IMR-90 (cell line): ENCODE measurements at regions not wholly inside any gene's neighbourhood (a gene's known extent, or its start where the extent isn't known, plus 50 kb on each side); places are given as distances from the start of the nearest gene placed in this dataset.

ENCODE experiments used
- ATAC-seq: fragments of 200-7000 bp; cut with Tn5 transposase; 2 replicates; pipeline ENCODE4 v1.9.1; 2020; ENCODE audit warnings: low read depth, mild to moderate bottlenecking, moderate library complexity
- BruUV-seq: library from RNA; stranded (reverse); fragments of 400-500 nt; replicated peaks from 2 replicates; lab custom pipeline; 2021; lab: Mats Ljungman, UMichigan
- CTCF ChIA-PET: fragments of 300-600 bp; formaldehyde crosslinking; extraction: SDS; loops from one replicate; lab custom pipeline; 2021; ENCODE audit warnings: antibody characterized with exemption; lab: Yijun Ruan, JAX
- POLR2A ChIA-PET: fragments of 300-600 bp; sonication (Branson Sonifier 250); formaldehyde crosslinking; loops from one replicate; lab custom pipeline; 2022; ENCODE audit warnings: antibody characterized with exemption; ENCODE audit not compliant: unreplicated experiment; lab: Charles Lee
- DNase-seq: peaks from one replicate; pipeline ENCODE4 v3.0.0; 2013
- H2AFZ ChIP-seq: replicated peaks from 2 replicates; pipeline ENCODE3; 2013; ENCODE audit warnings: low read length, mild to moderate bottlenecking; ENCODE audit not compliant: poor library complexity
- H2AK5ac ChIP-seq: 2 replicates; pipeline ENCODE4 v1.6.1; 2013; ENCODE audit warnings: low read depth, low read length, inconsistent platforms
- H2AK9ac ChIP-seq: replicated peaks from 2 replicates; pipeline ENCODE3; 2013; ENCODE audit warnings: mild to moderate bottlenecking, low read depth, low read length, moderate library complexity; ENCODE audit not compliant: poor library complexity
- H2BK120ac ChIP-seq: 2 replicates; pipeline ENCODE4 v1.6.1; 2013; ENCODE audit warnings: low read depth, low read length, inconsistent platforms
- H2BK15ac ChIP-seq: 3 replicates; pipeline ENCODE4 v1.6.1; 2013; ENCODE audit warnings: low read depth, low read length, inconsistent platforms
- H2BK20ac ChIP-seq: 2 replicates; pipeline ENCODE4 v1.6.1; 2013; ENCODE audit warnings: low read depth, mild to moderate bottlenecking, inconsistent platforms, low read length, moderate library complexity
- H2BK5ac ChIP-seq: 2 replicates; pipeline ENCODE4 v1.6.1; 2013; ENCODE audit warnings: mild to moderate bottlenecking, low read depth, low read length, inconsistent platforms; ENCODE audit not compliant: poor library complexity, severe bottlenecking
- H3K14ac ChIP-seq: replicated peaks from 2 replicates; pipeline ENCODE4 v1.6.1; 2013; ENCODE audit warnings: low read depth, low read length, inconsistent platforms
- H3K18ac ChIP-seq: 2 replicates; pipeline ENCODE4 v1.6.1; 2013; ENCODE audit warnings: low read depth, low read length, control low read depth
- H3K23ac ChIP-seq: 2 replicates; pipeline ENCODE4 v1.6.1; 2013; ENCODE audit warnings: low read depth, low read length, inconsistent platforms
- H3K27ac ChIP-seq: 2 replicates; pipeline ENCODE4 v1.5.1; 2013; ENCODE audit warnings: mild to moderate bottlenecking, control low read depth, low read length; ENCODE audit not compliant: insufficient read depth
- H3K27me3 ChIP-seq: 2 replicates; pipeline ENCODE4 v1.6.1; 2013; ENCODE audit warnings: low read length; ENCODE audit not compliant: control insufficient read depth, insufficient read depth
- H3K36me3 ChIP-seq: 2 replicates; pipeline ENCODE4 v1.6.1; 2013; ENCODE audit warnings: low read length, mixed read lengths; ENCODE audit not compliant: control insufficient read depth, insufficient read depth
- H3K4ac ChIP-seq: 2 replicates; pipeline ENCODE4 v1.6.1; 2013; ENCODE audit warnings: low read depth, low read length, inconsistent platforms
- H3K4me1 ChIP-seq: 2 replicates; pipeline ENCODE4 v1.6.1; 2013; ENCODE audit warnings: low read length, mixed read lengths; ENCODE audit not compliant: control insufficient read depth, insufficient read depth
- H3K4me2 ChIP-seq: 2 replicates; pipeline ENCODE4 v1.6.1; 2013; ENCODE audit warnings: low read depth, mild to moderate bottlenecking, control low read depth, low read length, moderate library complexity
- H3K4me3 ChIP-seq: 2 replicates; pipeline ENCODE4 v1.5.1; 2013; ENCODE audit warnings: low read depth, mild to moderate bottlenecking, control low read depth, low read length, moderate library complexity; ENCODE audit not compliant: insufficient read depth
- H3K56ac ChIP-seq: 2 replicates; pipeline ENCODE4 v1.6.1; 2013; ENCODE audit warnings: low read length, inconsistent platforms; ENCODE audit not compliant: insufficient read depth; ENCODE audit errors: extremely low read depth
- H3K79me1 ChIP-seq, 2 experiments: 2 replicates each; pipeline ENCODE4 v1.6.1; 2013; ENCODE audit warnings: low read length in 2 of 2, inconsistent platforms in 1 of 2, low read depth in 1 of 2
- H3K9ac ChIP-seq: 2 replicates; pipeline ENCODE4 v1.6.1; 2013; ENCODE audit warnings: low read depth, low read length, control low read depth
- H3K9me1 ChIP-seq: 2 replicates; pipeline ENCODE4 v1.6.1; 2013; ENCODE audit warnings: low read length, inconsistent platforms; ENCODE audit not compliant: insufficient read depth
- H3K9me3 ChIP-seq: 2 replicates; pipeline ENCODE4 v1.6.1; 2013; ENCODE audit warnings: low read length; ENCODE audit not compliant: control insufficient read depth, insufficient read depth
- H4K20me1 ChIP-seq: 2 replicates; pipeline ENCODE4 v1.6.1; 2013; ENCODE audit warnings: low read length, inconsistent platforms; ENCODE audit not compliant: insufficient read depth
- H4K5ac ChIP-seq: 2 replicates; pipeline ENCODE4 v1.6.1; 2013; ENCODE audit warnings: mild to moderate bottlenecking, low read depth, low read length, control low read depth
- H4K8ac ChIP-seq, 2 experiments: 2 replicates each; pipeline ENCODE4 v1.6.1; 2013; ENCODE audit warnings: low read depth in 2 of 2, low read length in 2 of 2, control low read depth in 1 of 2, inconsistent platforms in 1 of 2
- H4K91ac ChIP-seq: 2 replicates; pipeline ENCODE4 v1.6.1; 2013; ENCODE audit warnings: low read depth, low read length, inconsistent platforms; ENCODE audit not compliant: insufficient read depth
- BHLHE40 ChIP-seq: fragments of 150-350 bp; IDR thresholded peaks from 2 replicates; pipeline ENCODE4 v1.6.1; 2016; ENCODE audit warnings: mild to moderate bottlenecking, low read depth, low read length
- CEBPB ChIP-seq: IDR thresholded peaks from 2 replicates; pipeline ENCODE4 v1.6.1; 2012; ENCODE audit warnings: low read depth, low read length, improper control_type of control experiment
- CHD1 ChIP-seq: IDR thresholded peaks from 2 replicates; pipeline ENCODE4 v1.6.1; 2012; ENCODE audit warnings: low read depth, low read length, improper control_type of control experiment
- FOS ChIP-seq: fragments of 150-350 bp; IDR thresholded peaks from 2 replicates; pipeline ENCODE4 v1.6.1; 2016; ENCODE audit warnings: low read depth, low read length
- MAFK ChIP-seq: IDR thresholded peaks from 2 replicates; pipeline ENCODE4 v1.6.1; 2012; ENCODE audit warnings: low read depth, low read length, improper control_type of control experiment
- MXI1 ChIP-seq: IDR thresholded peaks from 2 replicates; pipeline ENCODE4 v1.6.1; 2012; ENCODE audit warnings: low read depth, mild to moderate bottlenecking, low read length, moderate library complexity, borderline replicate concordance
- NFE2L2 ChIP-seq: fragments of 150-350 bp; IDR thresholded peaks from 2 replicates; pipeline ENCODE4 v1.6.1; 2016; ENCODE audit warnings: low read depth, mild to moderate bottlenecking, low read length
- RAD21 ChIP-seq: IDR thresholded peaks from 2 replicates; pipeline ENCODE4 v1.6.1; 2012; ENCODE audit warnings: low read length, improper control_type of control experiment
- WGBS, 2 experiments: methylation state at CpG; one replicate each; pipeline versions ENCODE4 v1.1.5 to v1.1.7; 2013; ENCODE audit warnings: missing lambda C conversion rate in 2 of 2; ENCODE audit not compliant: insufficient read length in 1 of 2; ENCODE audit errors: extremely low coverage in 2 of 2; 5-methylcytosine and 5-hydroxymethylcytosine counted together
- dilution Hi-C: fragments of 300-500 bp; cut with HindIII; formaldehyde crosslinking; loops from one replicate; pipeline ENCODE4 v1.14.3; 2018; ENCODE audit warnings: low sequenced_read_pairs; ENCODE audit not compliant: unreplicated experiment
- in situ Hi-C: fragments of 300-500 bp; cut with MboI; formaldehyde crosslinking; loops from 3 replicates; pipeline ENCODE4 v1.14.3; 2019; ENCODE audit warnings: low sequenced_read_pairs, inconsistent platforms, mixed read lengths
- intact Hi-C: fragments of 100-400 bp; cut with micrococcal nuclease; formaldehyde crosslinking; loops from 2 replicates; pipeline ENCODE4 v1.10.0; 2022

DNA sequence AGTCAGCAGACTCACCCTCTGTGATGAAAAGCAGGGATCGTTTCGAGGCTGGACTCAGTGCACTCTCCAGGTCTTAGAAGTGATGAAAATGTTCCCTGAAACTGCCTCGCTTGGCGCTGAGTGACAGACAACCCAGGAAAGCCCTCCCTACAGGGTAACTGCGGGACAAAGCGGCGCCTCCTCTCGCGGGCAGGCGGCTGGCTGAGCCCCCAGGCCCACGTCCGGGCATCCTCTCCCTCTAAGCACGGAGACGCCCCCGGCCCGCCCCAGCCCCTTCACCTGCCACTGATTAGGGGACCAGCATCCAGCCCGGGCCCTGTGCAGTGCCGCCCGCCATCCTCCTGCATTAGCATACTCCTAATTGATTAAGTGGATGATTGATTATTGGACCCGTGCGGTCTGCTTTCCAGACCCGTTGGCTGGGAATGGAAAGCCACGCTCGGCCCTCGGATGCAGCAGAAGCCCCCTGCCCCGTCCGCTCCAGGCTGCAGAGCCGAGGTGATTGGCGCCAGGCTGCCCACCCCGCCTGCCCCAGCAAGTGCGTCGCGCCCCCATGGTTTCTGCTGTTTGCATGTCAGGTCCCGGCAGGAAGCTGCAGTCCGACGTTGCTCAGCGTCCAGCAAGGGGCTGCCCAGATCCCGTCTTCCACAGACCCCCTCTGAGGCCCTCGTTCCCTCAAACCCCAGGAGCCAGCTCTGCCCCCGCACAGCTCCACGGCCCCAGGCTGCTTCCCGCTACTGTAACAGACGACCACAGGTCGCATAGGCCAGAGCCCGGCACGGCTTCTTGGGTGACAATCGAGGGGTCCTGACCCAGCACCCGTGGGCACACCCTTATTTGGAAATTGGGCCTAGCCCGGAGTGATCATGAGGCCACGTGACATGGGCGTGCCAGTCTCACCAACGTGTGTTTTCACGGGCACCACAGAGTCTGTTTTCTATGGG, 131.6 kb downstream of the DLL1 start:
- Histone ChIP-seq H3K9me3 (peaks cover 51% of the 10 kb centered on the region), H2AK9ac (no peak overlapping the region), H2BK5ac (no peak overlapping the region), H3K23ac (no peak overlapping the region), H4K8ac (no peak overlapping the region), H3K9me1 (no peaks in the 10 kb centered on the region), H4K20me1 (no peaks in the 10 kb centered on the region), H4K91ac (no peak overlapping the region), H4K5ac (no peak overlapping the region), H3K56ac (no peak overlapping the region), H3K27me3 (no peaks in the 10 kb centered on the region), H3K4me1 (no peaks in the 10 kb centered on the region), H3K14ac (no peak overlapping the region), H2AK5ac (no peak overlapping the region), H3K4ac (no peak overlapping the region), H3K4me2 (no peak overlapping the region), H2AFZ (no peak overlapping the region), H2BK15ac (no peak overlapping the region), H3K27ac (no peak overlapping the region), H2BK20ac (no peak overlapping the region), H2BK120ac (no peak overlapping the region), H3K4me3 (no peak overlapping the region), H3K36me3 (no peaks in the 10 kb centered on the region), H3K79me1 (no peaks in the 10 kb centered on the region), H3K18ac (no peak overlapping the region), H3K9ac (no peak overlapping the region)
- in situ Hi-C loops (no loop called here), dilution Hi-C loops (no loop called here), intact Hi-C loops (no loop called here)
- CTCF ChIA-PET = no interaction called here
- TF ChIP-seq CEBPB (no peak), MXI1 (no peak), BHLHE40 (no peak), RAD21 (no peak), NFE2L2 (no peak), CHD1 (no peak), FOS (no peak), MAFK (no peak)
- DNase-seq (no peak), ATAC-seq (no peak)
- BruUV-seq = no TSS peak
- POLR2A ChIA-PET = no interaction called here
- WGBS, 2 experiments = 87% methylated on average over 28 of the region's 53 CpGs; no CpG with 5 or more reads in 1 of the 2 experiments
